ENCODE measurements at regions not wholly inside any gene's neighbourhood (a gene's known extent, or its start where the extent isn't known, plus 50 kb on each side); places are given as distances from the start of the nearest gene placed in this dataset.

DNA sequence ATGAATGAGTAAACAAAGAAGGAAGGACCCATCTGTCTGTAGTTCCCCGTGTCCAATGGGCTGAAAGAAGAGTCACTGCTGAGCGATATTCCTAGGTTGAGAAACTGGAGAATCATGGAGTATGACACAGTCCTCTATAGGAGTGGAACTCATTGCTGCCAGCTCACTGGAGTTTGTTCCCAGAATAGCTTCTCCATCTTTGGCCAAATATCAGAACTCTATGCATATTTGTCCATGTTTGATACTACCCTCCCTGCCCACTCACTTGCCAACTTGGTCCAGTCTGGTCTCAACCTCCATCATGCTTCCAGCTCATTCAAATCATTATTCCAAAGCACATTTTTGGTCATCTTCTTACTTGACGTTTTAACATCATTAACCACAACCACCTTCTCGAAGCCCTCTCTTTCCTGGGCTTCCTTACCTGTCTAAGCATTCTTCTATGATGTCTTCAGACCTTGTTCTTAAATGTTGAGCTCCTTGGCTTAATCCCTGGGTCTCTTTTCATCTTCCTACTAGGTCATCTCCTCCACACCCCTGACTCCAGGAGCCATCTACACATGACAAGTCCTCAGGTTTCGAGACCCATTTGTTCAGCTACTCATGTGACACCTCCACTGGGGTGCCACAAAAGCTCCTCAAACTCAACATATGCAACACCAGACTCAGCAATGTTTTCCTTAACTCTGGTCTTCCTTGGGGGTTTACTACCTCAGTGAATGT is 221.6 kb downstream of the MYCN start:
- DNase-seq = no peak

DNA sequence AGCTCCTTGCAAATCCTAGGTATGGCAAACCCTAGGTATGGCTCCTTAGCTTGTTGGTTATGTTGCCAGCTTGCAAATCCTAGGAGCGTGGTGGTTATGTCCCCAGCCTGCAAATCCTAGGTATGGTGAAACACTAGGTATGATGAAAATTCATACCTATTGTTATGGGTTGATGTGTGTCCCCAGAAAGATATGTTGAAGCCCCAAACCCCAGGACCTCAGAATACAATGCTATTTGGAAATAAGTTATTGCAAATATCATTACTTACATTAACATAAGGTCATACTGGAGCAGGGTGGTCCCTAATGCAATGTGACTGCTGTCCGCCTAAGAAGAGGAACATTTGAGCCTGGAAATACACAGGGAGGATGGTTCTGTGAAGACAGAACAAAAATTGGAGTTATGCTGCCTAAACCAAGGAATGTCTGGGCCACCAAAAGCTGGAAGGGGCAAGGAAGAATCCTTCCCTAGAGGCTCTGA is 220.8 kb downstream of the MYCN start:
- no peak for DNase-seq

DNA sequence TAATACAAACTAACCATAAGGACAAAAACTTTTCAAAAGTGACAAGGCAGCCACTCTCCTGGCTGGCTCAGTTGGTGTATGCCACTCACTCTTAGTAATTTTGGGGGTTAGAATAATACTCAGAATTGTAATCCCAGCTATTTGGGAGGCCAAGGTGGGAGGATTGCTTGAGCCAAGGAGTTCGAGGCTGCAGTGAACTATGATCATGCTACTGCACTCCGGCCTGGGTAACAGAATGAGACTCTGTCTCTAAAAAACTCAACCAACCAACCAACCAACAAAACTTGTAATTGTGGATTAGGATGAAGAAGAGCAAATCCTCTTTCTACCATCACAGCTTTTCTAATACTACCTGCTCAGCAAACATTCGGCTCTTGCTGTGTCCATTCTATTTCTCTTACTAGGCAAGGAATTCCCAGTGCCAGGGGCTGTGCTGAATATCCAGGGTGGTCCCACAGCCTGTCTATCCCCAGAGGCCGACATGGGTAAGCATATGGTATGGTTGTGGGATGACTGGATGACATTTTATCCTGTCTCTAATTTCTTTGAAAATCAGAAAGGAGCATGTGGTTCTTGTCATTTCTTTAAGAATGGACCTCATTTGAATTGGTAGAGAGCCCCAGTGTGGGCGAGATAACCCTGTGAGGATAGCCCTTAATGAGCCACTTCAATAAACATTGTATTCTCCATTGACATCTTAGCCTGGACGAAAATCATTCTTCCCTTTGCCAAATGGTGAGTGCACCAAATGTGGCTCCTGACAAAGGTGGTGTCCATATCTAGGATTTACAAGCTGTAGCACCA is 220.1 kb downstream of the MYCN start:
- no peak for DNase-seq

DNA sequence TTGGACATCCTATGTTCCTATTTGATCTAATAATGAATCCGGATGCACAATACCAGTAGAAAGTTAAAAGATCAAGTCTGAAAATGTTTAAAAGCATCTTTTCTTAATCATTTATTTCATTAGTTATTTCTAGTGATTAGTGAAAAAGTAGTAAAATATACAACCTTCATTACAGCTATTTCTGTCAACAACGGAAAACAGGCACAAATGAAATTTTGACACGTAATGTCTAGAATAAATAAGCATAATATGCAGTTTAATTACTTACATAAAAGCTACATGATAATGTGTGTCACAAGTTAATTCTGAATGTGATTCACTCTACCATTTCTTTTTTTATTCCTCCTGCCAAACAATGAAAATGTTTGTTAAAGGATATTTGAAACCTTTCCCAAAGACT is 216.1 kb downstream of the MYCN start:
- DNase-seq = no peak

DNA sequence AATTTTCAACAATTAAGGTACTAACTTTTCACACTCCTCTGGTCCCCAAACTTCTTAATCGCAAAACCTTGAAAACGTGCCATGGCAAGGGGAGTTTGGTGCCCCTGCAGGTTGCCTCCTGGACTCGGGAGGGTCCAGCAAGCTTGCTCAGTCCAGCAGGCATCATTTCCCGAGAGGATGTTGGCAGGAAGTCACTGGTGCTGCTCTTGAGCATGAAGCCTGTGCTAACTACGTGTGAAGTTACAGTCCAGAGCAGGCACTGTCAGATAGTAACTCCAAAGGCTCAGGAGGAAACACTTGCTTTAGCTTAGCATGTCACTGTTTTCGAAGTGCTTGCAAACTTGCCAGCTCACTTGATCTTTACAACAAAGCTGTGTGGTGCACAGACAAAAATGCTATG is 215.4 kb downstream of the MYCN start:
- DNase-seq = no peak

DNA sequence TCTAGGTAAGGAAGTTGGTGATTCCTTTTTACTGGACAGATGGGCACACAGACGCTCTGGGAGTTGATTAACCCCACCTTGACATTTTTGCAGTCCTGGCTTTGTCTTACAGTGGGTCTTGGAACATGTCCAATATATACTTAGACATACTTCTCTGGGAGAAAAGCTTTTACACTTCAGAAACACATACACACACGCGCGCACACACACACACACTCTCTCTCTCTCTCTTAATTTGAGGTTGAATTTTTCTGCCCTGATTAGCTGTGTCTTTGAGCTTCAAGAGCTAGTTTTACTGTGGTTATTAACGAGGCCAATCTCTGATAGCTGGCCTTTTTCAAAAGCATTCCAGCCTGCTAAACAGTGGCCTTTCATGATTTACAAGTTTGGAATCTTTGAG is 215.0 kb downstream of the MYCN start:
- no peak for DNase-seq

DNA sequence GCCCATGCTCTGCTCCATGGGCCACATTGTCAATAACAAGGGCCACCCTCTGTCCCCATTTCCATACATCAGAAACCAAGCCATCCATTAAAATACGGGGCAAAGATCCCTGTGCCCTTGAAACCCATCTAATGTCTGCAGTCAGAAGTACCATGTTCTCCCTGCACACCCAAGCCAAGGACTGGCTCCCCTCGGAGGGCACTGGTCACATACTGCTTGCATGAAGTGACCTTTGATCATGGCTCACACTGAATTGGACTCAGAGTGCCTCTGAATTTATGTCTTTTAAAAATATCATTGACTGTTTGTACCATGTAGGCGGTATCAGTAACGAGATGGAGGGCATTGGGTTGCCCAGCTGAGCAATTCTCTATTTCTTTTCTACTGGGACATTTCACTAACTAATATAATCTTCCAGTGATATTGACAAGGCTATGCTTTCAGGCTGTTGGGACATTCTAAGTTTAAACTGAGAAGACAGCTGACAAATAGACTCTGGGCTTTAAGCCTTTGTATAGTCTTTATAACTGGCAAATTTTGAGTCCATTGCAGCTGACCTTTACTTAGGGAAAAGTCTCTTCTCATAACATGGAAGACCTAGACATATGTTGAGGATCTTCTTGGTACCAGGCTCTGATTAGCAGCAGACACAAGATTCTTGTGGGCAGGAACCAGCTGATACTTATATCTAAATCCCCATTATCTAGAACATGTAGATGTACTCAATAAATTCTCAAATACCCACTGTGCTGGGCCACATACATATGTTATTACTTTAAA is 214.3 kb downstream of the MYCN start:
- no peak for DNase-seq

DNA sequence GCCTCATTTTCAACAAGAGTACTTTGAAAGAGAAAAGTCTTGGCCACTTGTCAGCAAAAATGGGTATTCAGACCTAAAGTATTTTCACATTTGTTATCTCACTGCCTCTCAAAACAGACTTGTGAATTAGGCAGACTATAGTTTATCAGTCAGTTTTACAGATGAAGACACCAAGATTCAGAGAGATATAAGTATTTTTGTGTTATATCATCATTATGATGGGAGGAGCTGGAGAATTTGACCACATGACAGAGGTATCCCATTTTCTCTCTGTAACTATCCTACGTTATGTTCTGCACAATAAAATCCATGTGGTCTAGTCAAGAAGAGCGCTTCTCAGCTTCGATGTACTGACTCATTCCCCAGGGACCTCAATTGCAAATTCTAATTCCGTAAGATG is 213.7 kb downstream of the MYCN start:
- no peak for DNase-seq

DNA sequence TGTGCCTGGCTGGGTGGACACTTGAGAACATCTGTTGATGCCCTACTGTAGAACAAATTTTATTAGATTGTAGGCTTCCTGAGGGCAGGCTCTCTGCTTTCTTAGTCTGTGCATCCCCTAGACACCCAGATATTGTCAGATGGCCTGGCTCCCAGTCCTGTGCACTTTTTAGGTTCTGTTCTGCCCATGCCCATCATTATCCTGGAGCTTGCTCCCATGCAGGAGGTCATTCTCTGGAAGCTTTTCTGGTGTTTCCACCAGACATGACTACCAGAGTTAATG is 213.3 kb downstream of the MYCN start:
- no peak for DNase-seq

DNA sequence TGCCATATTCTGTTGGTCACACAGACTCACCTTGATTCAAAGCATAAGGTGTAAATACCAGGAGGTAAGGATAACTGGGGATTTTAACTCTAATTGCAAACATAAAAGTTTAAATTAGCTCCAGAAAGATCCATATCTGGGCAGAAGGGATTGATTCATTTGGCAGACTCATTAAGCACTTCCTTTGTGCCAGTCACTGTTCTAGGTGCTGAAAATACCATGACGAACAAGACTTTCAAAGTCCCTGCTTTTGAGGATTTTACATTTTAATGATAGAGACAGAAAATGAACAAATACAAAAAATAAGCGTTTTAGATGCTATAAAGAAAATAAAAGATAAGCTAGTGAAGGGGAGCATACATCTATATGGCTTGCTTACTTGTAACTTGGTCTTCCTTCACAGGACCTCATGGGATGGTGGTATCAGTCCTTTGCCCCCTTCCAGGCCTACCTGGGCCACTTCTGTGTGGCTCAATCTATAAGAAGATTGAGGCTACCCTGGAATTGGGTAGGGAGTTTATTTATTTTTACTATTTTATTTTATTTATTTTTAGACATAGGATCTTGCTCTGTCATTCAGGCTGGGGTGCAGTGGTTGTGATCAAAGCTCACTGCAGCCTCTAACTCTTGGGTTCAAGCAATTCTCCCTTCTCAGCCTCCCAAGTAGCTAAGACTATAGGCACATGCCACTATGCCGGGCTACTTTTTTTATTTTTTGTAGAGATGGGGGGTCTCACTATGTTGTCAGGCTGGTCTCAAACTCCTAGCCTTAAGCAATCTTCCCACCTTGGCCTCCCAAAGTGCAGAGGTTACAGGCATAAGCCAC is 212.8 kb downstream of the MYCN start:
- no peak for DNase-seq

DNA sequence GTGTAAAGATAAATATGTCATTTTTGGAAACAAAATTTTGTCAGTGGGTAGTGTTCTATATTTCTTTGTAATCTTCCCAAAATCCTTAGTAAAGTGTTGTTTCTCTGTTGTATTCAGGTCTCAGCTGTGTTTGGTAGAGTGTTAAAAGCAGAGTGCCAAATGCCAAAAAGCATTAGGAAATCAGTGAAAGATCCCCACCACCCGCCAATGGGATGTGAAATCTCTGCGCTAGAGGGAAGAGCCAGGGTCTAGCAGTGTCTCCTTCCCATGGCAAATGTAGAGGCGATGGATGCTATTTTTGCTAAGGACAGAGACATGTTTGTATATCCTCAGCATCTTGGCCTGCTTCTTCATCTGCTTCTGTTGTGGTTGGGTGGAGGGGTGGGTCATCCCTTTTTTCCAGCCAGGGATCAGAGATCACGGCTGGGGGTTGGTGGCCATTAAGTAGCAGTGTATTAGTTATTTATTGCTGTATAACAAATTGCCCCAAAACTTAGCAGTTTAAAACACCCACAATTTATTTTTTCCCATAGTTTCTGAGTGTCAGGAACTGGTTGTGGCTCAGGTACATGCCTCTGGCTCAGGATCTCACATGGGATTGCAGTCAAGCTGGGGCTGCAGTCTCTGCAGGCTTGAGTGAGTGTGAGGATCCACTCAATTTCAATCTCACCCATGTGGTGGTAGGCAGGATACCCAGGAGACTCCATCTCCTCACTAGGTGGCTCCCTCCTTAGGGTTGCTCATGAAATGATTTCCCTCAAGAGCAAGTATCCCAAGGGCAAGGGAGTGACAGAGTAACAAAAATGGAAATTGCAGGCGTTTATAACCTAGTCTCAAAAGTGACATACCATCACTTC is 211.9 kb downstream of the MYCN start:
- DNase-seq = no peak

DNA sequence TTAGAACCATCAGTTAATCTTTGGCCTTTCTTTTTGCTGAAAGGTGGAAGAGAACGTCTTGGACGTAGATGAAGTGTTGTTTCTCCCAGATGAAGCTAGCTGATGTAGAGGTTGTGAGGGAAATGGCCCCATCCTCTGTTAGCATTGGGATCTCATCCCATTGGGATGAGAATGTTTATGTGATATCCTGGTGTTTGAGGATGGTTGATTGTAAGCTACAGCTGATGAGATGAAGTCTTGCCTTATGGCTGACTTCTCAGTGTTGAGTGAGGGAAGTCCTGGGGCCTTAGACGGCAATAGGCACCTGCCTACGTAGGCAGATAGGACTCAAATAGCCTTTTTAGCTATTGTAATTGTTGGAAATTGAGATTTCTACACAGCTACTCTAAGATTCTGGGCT is 211.3 kb downstream of the MYCN start:
- no peak for DNase-seq

DNA sequence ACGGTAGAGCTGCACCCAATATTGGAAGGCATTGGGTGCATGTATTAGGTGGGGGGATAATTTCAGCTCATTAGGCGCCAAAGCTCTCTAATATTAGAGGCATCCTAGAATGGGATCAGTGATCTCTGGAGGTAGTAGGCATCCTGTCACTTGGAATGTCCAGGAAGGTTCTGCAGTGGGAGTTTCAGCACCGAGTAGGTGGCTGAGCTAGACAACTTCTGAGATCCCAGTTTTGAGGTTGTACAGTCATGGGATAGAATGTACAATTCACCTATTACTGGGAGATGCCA is 210.9 kb downstream of the MYCN start:
- no peak for DNase-seq

DNA sequence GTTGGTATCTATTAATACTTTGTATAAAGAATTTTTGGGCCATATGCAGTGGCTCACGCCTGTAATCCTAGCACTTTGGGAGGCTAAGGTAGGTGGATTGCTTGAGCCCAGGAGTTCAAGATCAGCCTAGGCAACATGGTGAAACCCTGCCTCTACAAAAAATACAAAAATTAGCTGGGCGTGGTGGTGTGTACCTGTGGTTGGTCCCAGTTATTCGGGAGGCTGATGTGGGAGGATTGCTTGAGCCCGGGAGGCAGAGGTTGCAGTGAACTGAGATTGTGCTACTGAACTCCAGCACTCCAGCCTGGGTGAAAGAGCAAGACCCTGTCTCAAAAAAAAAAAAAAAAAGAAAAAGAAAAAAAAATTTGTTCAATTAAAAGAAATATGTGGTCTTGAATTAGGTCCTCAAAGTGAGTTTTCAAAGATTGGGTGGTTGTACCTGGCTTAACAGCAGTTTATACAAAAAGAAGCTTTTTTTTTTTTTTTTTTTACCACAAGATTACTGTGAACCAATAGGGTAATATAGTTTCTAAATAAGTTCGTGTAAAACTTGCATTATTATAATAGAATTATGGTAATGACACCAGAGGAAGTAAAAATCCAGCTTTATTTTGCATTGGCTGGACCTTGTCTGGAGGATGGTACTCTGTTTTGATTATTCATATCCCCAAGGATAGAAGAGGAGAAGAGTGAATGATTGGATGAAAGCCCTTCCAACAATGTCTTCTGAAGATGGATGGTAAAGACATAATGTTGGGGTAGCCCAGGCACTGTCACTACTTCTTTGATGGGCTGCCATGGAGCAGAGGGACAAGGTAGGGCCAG is 210.3 kb downstream of the MYCN start:
- no peak for DNase-seq

DNA sequence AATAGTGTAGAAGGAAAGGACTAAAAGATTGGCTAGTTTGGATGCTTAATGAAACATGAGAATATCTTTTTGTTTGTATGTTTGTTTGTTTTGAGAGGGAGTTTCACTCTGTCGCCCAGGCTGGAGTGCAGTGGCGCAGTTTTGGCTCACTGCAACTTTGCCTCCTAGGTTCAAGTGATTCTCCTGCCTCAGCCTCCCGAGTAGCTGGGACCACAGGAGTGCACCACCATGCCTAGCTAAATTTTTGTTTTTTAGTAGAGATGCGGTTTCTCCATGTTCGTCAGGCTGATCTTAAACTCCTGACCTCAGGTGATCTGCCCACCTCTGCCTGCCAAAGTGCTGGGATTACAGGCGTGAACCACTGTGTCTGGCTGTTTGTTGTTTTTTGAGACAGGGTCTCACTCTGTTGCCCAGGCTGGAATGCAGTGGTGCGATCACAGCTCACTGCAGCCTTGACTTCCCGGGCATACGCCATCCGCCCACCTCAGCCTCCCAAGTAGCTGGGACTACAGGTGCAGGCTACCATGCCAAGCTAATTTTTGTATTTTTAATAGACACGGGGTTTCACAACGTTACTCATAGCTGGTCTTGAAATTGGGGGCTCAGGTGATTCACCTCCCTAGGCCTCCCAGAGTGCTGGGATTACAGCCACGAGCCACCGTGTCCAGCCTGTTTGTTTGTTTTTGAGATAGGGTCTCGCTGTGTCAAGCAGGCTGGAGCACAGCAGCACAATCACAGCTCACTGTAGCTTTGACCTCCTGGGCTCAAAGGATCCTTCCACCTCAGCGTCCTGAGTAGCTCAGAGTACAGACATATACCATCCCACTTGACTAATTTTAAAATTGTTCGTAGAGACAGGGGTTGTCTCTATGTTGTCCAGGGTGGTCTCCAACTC is 209.2 kb downstream of the MYCN start:
- DNase-seq = no peak

DNA sequence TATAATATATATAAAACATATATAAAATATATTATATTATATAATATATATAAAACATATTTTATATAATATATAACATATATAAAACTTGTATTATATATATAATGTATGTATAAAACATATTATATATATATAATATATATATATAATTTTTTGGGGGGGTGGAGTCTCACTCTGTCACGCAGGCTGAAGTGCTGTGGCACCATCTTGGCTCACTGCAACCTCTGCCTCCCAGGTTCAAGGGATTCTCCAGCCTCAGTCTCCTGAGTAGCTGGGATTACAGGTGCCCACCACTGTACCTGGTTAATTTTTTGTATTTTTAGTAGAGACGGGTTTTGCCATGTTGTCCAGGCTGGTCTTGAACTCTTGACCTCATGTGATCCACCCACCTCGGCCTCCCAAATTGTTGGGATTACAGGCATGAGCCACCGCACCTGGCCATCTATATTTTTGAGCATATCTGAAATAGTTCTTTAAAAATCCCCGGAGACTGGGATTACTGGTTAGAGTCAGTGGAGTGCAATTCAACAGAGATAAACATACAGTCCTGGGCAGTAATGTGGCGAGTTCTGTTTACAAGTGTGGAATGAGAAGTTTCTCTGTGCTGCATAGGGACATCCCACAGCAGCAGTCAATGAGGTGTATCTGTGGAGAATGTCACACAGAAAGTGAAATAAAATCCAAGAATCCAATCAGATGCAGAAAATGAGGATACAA is 208.4 kb downstream of the MYCN start:
- DNase-seq = no peak

DNA sequence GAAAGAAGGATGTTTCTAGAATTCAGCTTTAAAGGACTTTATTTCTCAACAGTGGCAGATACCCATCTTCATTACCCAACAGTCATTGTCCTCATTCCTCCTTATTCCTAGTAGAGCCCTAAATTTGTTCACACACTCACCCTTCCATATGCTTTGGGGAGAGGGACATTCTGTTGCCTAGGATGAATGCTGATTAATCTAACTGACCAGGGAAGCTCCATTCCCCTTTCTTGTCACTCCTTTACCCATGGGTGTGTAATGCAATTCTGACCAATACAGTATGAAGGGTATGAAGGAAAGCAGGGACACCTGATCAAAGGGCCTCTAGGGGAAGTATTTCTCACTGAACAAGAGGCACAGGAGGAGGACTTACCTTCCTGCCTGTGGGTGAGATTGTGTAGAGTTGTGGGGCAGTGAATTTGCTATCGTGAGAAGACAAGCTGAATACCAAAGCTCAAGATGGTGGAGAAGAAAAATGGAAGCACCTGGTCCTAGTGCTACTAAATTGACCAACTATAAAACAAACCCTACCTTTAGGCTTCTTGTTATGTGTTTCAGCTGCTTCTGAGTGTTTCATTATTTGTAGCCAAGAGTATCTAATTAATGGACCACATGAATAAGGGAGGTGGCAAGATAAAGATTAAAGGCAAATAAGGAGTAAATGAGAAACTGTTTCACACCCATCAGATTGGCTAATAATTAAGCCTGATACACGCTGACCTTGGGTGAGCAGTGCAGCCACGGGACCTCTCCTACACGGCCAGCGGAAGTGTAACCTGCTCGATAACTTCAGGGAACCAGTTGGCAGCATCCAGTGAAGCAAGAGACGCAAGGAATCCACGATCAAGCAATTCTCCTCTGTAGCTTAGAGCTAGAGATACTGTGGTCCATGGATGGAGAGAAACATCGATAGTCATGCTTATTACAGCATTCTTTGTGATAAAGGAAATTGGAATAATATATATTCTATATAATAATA is 202.3 kb downstream of the MYCN start:
- no peak for DNase-seq

DNA sequence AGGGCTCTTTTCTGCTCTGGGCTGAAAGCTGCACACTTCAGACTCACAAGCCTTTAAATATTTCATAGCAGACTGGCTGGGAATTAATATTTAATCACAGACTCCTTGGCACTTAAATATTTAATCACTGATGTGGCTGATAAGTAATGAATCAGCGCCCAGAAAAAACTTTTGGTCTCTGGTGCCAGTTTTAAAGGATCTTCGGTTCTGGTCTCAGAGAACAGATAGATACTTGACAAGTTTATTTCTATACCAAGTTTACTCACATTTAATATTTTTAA is 201.2 kb downstream of the MYCN start:
- no peak for DNase-seq
